ENCODE measurements at regions not wholly inside any gene's neighbourhood (a gene's known extent, or its start where the extent isn't known, plus 50 kb on each side); places are given as distances from the start of the nearest gene placed in this dataset.
A peak's percentile ranks its signal among the peaks of the same experiment; 100 is the strongest.

- DNase-seq: no peak
Observed at GRCh38 chr3:180352261-180352660, 249.7 kb upstream of the TTC14 start.

DNA sequence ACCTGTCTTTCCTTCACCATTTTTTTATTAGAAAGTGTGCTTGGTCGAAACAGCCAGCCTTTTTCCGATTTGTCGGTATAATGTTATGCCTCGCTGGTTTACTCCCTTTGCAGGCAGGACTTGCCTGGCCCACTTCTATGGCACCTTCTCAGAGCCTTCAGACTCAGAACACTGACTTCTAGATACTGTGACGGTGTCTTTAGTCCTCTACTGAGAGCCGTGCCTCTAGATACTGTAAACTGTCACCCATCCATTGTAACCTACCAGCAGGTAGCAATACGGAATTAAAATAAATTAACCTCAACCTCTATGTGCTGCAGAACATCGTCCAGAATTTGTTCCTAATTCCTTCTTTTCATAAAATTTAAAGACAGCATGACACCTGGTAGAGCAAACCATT is 247.7 kb upstream of the TTC14 start:
- DNase-seq: no peak

DNA sequence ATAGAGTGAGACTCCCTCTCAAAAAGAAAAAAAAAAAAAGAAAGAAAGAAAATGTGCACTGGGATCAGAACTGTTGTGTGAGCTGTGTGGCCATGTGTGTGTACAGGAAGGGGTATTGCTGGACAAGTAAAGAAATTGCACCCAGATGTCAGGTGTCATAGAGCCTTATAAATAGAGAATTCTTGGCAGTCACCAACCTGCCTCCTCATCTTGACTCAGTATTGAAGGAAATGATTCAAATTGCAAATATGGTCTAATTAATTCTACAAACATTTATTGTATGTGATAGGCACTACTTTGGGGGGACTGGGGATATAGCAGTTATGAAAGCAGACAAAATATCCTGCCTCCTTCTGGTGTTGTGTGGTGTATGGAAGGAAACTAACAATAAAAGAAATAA is 243.8 kb upstream of the TTC14 start:
- DNase-seq: no peak

GRCh38 chr3:180359061-180359952 is 242.7 kb upstream of the TTC14 start:
- DNase-seq: no peak

DNA sequence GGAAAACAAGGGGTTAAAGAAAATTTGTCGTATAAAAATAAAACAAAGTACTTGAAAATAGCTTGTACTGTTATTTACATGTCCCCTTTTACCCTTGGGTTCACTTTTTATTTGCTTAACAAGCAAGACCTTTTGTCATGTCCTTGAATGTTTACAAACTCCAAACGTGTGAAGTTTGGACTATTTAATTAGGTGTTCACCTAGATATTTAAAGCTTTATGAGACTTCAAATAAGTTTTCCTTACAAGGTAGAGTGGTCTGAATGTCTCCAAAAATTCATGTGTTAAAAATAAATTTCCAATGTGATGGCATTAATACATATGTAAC is 242.0 kb upstream of the TTC14 start:
- DNase-seq: no peak

GRCh38 chr3:180362081-180362480 is 239.9 kb upstream of the TTC14 start:
- DNase-seq: no peak

GRCh38 chr3:180375831-180376230 is 226.1 kb upstream of the TTC14 start:
- no peak for DNase-seq

DNA sequence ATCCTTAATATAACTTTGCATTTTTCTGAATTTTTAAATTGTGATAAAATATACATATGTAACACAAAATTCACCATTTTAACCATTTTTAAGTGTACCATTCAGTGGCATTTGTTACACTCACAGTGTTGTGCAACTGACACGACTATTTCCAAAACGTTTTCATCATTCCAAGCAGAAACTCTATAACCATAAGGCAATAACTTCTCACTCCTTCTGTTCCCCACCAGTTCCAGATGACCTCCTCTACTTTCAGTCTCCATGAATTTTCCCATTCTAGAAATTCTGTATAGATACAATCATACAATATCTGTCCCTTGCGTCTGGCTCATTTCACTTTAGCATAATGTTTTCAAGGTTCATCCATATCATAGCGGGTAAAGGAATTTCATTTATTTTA is 223.5 kb upstream of the TTC14 start:
- DNase-seq: no peak

GRCh38 chr3:180382638-180383180 is 219.3 kb upstream of the TTC14 start:
- DNase-seq: no peak

GRCh38 chr3:180383332-180384020 is 218.5 kb upstream of the TTC14 start:
- DNase-seq: no peak

DNA sequence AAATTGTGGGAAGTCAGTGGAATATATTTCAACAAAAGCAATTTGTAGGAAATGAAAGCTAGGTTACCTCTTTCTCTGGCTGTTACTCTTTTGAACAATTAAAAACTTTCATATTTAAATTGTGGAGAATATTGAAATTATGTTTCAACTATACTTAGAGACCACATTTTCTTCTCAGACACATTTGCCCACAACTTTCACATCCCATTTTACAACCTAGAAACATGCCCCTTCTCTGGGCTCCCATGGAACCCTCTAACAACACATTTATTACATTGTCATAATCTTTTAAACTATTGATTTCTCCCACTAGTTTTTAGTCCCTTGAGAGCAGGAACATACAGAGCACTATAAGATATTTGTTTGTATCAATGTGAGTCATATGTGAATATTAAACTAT is 211.7 kb upstream of the TTC14 start:
- DNase-seq: no peak

DNA sequence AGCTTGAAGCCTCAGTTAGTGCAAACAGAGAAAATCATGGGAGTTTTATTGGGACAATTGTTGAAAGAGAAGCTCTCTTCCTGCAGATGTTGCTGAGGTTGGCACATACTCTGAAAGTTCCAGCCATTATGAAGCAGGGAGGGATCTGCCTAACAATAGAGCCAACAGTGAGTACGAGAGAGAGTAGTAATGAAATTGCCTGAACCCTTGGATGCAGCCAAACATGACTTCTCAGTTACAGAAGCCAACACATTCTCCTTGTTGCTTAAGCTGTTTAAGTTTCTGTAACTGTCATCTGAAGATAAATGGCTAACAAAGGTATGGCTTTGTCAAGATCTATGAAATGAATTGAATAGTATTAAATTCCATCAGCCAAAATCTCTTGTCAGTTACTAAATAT is 211.0 kb upstream of the TTC14 start:
- no peak for DNase-seq

- DNase-seq: no peak
Observed at GRCh38 chr3:180401226-180401625, 200.7 kb upstream of the TTC14 start.

- no peak for DNase-seq
Observed at GRCh38 chr3:180402471-180403073, 199.4 kb upstream of the TTC14 start.

DNA sequence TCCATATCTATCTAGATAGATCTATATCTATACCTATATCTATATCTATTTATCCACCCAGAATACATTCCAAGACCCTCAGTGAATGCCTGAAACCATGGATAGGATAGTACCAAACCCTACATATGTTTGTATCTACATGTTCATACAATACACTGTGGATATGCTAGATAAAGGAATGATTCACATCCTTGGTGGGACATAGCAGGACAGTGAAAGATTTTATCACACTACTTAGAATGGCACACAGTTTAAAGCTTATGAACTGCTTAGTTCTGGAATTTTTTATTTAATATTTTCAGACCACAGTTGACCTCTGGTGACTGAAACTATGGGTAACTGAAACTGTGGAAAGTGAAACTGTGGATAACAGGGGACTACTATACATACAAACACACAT is 198.8 kb upstream of the TTC14 start:
- DNase-seq: no peak

GRCh38 chr3:180408654-180409053 is 193.3 kb upstream of the TTC14 start:
- peak; percentile 47 for DNase-seq

DNA sequence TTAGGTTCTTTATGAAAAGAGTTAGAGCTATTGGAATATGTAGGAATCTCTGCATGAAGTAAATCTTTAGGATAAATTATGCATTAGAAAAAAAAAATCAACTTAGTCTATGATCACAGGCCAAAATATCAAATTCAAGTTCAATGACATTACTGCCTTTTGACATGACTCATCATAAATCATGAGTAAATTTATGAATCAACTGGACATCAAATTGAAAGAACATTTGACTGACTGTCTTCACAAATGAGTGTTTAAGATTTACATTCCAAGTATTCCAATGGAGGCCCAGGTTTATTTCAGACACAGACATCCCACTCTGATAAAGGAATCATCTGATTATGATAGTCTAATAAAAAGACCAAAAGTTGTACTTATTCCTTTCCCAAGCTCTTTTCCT is 192.8 kb upstream of the TTC14 start:
- no peak for DNase-seq

GRCh38 chr3:180409883-180410282 is 192.1 kb upstream of the TTC14 start:
- DNase-seq: no peak

DNA sequence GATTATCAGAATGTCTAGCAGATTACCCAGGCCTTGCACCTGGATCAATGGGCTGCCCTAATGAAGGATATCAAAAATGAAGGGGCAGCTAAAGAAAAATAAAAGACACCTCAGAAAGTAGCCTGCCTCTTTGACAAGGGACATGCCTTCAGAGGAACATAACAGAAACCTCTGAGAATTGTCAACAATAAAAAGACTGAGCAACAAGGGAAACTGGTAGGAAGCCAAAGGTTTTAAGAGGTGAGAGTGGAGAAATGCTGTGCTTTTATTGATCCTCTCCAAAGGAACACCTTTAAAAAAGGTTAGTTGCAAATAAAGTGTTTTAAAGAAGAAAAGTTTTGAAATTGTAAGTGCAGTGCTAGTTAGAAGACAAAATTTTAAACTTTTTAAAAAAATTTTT is 187.8 kb upstream of the TTC14 start:
- no peak for DNase-seq

- no peak for DNase-seq
Observed at GRCh38 chr3:180416111-180416594, 185.8 kb upstream of the TTC14 start.

DNA sequence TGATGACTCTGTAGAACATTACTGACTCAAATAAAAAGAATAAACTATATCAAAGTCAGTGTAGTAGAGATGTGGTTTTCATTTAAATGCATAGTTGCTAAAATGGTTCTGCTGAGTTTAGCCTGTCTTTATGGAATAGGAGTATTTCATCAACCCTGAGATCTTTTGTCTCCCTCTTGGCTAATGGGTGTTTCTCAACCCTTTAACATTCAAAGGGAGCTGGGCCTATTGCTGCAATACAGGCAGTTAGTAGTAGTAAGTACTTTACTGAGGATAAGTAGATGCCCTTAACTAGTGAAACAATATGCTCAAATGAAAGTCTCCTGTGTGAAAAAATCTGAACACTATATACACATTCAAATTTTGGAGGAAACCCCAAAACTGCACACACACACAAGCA is 184.7 kb upstream of the TTC14 start:
- DNase-seq: no peak

DNA sequence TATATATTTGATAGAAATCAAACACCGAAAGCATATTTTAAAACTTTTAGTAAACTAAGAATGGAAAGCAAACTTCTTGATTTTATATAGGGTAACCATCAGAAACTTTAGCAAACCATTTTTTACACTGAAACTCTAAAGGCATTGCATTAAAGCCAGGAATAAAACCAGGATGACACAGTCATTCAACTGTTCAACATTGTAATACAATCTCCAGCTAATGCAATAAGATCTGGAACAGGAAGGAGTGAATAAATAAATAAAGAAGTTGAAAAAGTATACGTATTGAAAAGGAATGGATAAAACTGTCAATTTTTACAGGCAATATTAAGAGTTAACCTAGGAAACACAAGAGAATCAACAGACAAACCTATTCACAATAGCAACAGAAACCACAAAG is 181.9 kb upstream of the TTC14 start:
- no peak for DNase-seq

- DNase-seq: no peak
Observed at GRCh38 chr3:180420804-180421203, 181.2 kb upstream of the TTC14 start.

DNA sequence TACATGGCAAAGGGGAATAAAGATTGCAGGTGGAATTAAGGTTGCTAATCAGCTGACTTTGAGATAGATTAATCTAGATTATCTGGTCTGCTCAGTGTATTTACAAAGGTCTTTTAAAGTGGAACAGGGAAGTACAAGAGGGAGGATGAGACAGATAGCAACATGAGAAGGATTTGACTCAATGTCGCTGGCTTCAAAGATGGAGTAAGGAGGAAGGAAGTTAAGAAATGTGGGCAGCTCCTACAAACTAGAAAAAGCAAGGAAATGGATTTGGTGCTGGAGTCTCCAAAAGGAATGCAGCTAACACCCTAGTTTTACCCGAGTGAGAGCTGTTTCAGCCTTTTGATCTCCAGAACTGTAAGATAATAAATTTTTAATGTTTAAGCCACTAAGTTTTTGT is 180.7 kb upstream of the TTC14 start:
- DNase-seq: no peak

All from RPMI8226 (cell line).